HFFc6 (cell line): ENCODE measurements at regions not wholly inside any gene's neighbourhood (a gene's known extent, or its start where the extent isn't known, plus 50 kb on each side); places are given as distances from the start of the nearest gene placed in this dataset.

Experiments used
- DNase-seq: peaks from one replicate; pipeline ENCODE4 v3.0.0-alpha.2; 2018
- H3K27ac Mint-ChIP-seq: 2 replicates; pipeline ENCODE4 v1.8.0; 2020; ENCODE audit warnings: mild to moderate bottlenecking, mixed read lengths
- H3K27me3 Mint-ChIP-seq: 2 replicates; pipeline ENCODE4 v1.8.0; 2021; ENCODE audit warnings: mild to moderate bottlenecking, moderate library complexity, mixed read lengths; ENCODE audit not compliant: insufficient read depth
- H3K36me3 Mint-ChIP-seq: 2 replicates; pipeline ENCODE4 v1.8.0; 2021; ENCODE audit warnings: low read depth, mixed read lengths
- H3K4me1 Mint-ChIP-seq: 2 replicates; pipeline ENCODE4 v1.8.0; 2020; ENCODE audit warnings: low read depth, mixed read lengths
- H3K4me3 Mint-ChIP-seq: 2 replicates; pipeline ENCODE4 v1.8.0; 2020; ENCODE audit warnings: mild to moderate bottlenecking, moderate library complexity, mixed read lengths
- H3K9me3 Mint-ChIP-seq: 2 replicates; pipeline ENCODE4 v1.8.0; 2020; ENCODE audit warnings: mild to moderate bottlenecking, mixed read lengths
- TF ChIP-seq, protein P1 (sequence below): fragments of 200-600 bp; sonication (generic); IDR thresholded peaks from 2 replicates; pipeline ENCODE4 v1.5.0; 2021; ENCODE audit warnings: antibody characterized with exemption, mild to moderate bottlenecking

DNA sequence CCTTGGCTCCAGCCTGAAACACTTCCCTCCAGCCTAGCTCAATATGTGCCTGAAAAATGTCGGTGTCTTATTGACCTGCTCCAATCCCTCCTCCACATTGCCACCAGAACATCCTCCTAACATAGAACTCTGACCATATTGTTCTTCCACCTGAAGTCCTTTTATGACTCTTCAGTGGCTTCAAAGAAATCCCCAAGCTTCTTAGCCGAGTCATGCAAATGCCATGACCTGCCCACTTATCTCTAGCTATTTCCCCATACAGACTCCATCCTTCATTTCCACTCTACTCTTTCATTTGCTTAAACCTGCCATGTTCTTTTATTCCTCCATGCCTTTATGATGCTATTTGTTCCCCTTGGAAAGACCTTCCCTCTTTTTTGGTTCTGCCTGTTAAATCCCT lies 568.6 kb downstream of the ETNK1 start:
- H3K4me1 Mint-ChIP-seq: no peaks in the 10 kb centered on the region
- no peak for DNase-seq
- no peaks in the 10 kb centered on the region for H3K36me3 Mint-ChIP-seq
- H3K27me3 Mint-ChIP-seq: no peaks in the 10 kb centered on the region; the same call in 1 of the 2 replicates
- H3K4me3 Mint-ChIP-seq: no peak overlapping the region
- TF ChIP-seq, protein P1, sequence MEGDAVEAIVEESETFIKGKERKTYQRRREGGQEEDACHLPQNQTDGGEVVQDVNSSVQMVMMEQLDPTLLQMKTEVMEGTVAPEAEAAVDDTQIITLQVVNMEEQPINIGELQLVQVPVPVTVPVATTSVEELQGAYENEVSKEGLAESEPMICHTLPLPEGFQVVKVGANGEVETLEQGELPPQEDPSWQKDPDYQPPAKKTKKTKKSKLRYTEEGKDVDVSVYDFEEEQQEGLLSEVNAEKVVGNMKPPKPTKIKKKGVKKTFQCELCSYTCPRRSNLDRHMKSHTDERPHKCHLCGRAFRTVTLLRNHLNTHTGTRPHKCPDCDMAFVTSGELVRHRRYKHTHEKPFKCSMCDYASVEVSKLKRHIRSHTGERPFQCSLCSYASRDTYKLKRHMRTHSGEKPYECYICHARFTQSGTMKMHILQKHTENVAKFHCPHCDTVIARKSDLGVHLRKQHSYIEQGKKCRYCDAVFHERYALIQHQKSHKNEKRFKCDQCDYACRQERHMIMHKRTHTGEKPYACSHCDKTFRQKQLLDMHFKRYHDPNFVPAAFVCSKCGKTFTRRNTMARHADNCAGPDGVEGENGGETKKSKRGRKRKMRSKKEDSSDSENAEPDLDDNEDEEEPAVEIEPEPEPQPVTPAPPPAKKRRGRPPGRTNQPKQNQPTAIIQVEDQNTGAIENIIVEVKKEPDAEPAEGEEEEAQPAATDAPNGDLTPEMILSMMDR: no peak
- peaks cover 24% of the 10 kb centered on the region for H3K9me3 Mint-ChIP-seq
- H3K27ac Mint-ChIP-seq: no peak overlapping the region

DNA sequence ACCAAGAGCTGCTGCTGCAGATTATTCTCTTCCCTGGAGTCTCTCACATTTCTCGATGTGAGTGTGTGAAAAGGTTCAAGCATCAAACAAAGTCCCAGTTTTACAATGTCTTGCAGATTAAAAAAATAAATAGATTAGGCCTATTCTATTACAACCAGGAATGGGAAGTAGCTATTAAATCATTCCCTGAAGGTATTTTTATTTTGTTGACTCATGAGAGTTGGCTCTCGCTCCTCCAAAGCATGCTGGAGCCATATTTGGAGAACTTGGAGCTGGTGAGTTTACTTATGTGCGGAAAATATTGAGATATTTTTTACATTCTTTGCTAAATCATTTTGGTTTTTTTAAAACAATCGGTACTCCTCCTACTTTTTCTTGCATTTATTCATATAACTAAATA lies 572.3 kb downstream of the ETNK1 start:
- Mint-ChIP-seq H3K27ac (no peak overlapping the region), H3K4me3 (no peak overlapping the region), H3K9me3 (peaks cover 7% of the 10 kb centered on the region), H3K27me3 (no peaks in the 10 kb centered on the region; the same call in 1 of the 2 replicates), H3K36me3 (no peaks in the 10 kb centered on the region), H3K4me1 (no peaks in the 10 kb centered on the region)
- TF ChIP-seq, protein P1: no peak
- DNase-seq: no peak

DNA sequence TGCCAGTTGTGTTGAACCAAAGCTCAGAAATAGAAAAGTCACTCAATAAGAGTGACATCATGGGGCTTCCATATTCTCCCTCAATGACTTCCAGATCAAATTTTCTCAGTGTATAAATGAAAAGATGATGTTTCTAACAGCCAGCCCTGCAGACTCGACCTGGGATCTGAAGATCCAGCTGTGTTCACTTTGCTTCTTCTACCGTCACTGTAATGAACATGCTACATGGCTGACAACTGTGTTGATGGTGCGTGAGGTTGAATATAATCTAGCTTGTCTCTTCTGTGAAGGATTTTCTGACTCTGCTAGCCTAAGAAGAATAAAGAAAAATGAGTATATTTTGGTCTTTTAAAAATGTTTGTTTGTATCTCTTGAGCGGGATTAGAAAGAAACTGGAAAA lies 577.8 kb downstream of the ETNK1 start:
- DNase-seq: no peak
- Mint-ChIP-seq H3K27me3 (peaks cover 3% of the 10 kb centered on the region; the same call in 1 of the 2 replicates), H3K4me3 (no peak overlapping the region), H3K27ac (no peak overlapping the region), H3K9me3 (no peaks in the 10 kb centered on the region; the same call in 1 of the 2 replicates), H3K4me1 (no peaks in the 10 kb centered on the region), H3K36me3 (no peaks in the 10 kb centered on the region)
- TF ChIP-seq, protein P1: no peak

DNA sequence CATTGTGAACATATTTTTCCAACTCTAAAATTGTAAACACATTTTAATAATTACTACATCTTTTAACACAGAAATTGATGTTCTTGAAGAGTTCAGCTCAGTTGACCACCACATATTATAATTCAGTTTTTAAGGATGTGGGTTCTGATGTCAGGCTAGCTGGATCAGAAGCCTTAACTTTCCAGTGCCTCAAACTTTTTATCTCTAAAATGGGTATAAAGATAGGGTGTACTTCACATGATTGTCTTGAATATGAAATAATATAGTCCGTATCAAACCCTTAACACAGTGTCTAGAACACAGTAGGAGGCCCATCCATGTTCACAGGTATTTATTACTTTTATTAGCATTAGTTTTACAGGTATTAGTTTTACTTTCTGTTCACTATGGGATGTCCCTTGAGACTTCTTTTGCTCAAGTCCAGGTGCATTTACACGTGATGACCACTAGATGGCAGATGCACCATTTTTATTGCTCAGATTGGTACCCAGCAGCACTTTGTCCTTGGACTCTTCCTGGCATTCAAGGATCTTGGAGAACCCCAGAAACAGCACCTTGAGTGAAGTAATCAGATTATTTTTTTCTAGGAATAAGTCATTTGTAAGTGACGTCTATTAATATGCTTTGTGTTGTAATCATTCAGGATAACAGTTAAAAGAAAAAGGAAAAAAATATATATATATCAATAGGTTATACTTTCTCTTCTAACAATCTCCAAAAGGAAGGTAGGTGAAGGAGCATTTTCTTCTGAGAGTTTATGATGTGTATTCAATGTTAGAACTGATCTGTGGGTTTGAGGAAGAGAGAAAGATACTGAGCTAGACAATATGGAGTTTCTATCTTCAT lies 580.2 kb downstream of the ETNK1 start:
- Mint-ChIP-seq H3K36me3 (no peaks in the 10 kb centered on the region), H3K4me1 (no peaks in the 10 kb centered on the region)

DNA sequence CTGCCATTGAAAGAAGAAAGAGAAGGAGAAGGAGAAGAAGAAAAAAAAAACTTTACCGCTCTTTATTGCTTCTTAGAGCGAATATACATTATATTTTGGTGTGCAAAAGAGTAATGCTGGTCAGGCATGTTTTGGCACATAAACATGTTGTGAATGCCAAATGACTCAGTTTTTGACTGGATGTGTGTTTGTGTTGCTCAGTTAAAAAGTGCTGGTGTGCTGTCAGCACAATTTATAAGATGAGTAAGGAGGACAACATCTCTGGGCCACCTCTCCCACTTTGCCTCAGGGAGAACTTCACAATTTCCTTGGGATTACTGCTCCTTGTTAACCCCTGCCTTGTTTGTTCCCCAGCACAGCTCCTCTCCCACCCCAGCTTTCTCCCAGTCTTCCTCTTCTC lies 584.8 kb downstream of the ETNK1 start:
- Mint-ChIP-seq H3K27ac (no peak overlapping the region), H3K27me3 (peaks cover 3% of the 10 kb centered on the region; the same call in 1 of the 2 replicates), H3K36me3 (no peaks in the 10 kb centered on the region)

More for the DNA sequence above, 580.2 kb downstream of the ETNK1 start:
- H3K9me3 Mint-ChIP-seq: no peaks in the 10 kb centered on the region
- DNase-seq: peak; percentile 29
- H3K27me3 Mint-ChIP-seq: peaks cover 3% of the 10 kb centered on the region; the same call in 1 of the 2 replicates
- TF ChIP-seq, protein P1: peak; percentile 95
- H3K27ac Mint-ChIP-seq: no peak overlapping the region
- H3K4me3 Mint-ChIP-seq: no peak overlapping the region

More for the DNA sequence above, 584.8 kb downstream of the ETNK1 start:
- Mint-ChIP-seq H3K9me3 (peaks cover 4% of the 10 kb centered on the region; the same call in 1 of the 2 replicates), H3K4me1 (no peaks in the 10 kb centered on the region), H3K4me3 (no peak overlapping the region)
- TF ChIP-seq, protein P1: no peak
- DNase-seq: no peak
